NCI-H2029 treated with DMSO at 0.1 percent for 48 hours (cell line): ENCODE measurements at regions not wholly inside any gene's neighbourhood (a gene's known extent, or its start where the extent isn't known, plus 50 kb on each side); places are given as distances from the start of the nearest gene placed in this dataset.
"Not testable (repeated sequence)": the region's sequence is repeated elsewhere in the genome, so short reads cannot be mapped to it uniquely, and the experiment has no call there.

ENCODE experiments used
- DNase-seq: peaks from one replicate; lab custom pipeline; 2025; lab: John Stamatoyannopoulos, UW

DNA sequence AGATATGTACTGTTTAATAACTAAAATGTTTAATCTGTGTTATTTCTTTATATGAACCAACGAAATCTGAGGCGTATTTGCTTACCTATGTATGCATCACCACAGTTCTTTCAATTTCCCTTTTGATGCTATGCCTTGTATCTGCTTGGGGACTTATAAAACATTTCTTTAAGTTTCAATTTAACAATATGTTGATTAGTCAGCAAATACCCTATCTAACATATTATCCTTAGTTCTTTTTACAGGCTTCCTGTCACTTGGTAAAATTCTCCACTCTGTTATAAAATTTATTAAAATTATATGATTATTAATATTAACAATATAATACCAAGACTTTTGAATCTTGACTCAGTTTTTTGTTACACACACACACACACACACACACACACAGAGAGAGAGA lies 174.3 kb downstream of the CPS1 start:
- DNase-seq: no peak

DNA sequence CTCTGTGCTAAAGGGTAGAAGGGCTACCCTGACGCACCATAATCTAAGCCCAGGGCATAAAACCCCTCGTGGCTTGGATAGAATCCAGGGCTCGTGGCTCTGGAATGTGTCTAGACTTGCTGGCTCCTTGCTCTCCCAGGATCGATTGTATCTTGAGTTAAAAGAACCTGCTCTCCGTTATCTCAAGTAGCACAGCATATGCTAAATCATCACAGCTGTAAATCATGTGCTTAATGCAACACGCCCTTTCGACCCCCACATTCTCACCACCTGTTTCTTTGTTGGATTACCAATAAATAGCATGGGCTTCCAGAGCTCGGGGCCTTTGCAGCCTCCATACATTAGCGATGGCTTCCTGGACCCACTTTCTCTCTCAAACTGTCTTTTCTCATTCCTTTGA lies 190.4 kb downstream of the CPS1 start:
- not testable (repeated sequence) for DNase-seq

DNA sequence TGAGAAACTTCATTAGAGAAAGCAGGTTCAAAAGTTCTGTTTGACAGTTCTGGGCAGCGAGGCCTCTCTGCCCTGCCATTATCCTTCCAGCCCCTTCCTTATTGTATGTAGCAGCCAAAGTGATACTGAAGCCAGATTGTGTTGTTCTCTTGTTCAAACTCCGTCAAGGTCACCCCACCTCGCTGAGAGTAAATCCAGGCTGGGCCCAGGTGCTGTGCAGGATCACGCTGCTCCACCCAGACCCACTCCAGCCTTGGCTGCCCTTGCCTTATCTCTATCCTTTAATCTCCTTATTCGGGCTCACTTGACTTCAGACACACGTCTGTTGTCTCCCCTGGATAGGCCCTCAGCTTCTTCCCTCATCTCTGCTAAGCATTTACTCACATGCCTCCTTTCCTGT lies 196.1 kb downstream of the CPS1 start:
- DNase-seq: no peak

DNA sequence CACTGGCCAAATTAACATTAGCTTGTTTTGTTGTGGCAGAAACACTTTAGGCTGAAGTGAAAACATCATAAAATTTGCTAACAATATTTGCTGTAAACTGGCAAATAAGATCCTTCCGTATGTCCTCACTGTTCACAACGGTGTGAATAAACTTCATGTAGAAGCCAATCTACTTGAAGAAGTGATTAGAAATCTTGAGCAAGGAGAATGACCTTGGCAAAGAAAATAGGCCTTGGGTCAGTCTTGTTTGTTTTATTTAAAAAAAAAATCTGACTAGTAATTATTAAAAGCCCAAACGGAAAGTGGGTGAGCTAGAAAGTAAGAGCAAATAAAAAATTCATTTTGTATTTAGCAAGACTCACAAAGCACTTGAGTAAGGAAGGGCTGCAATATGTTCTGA lies 197.0 kb downstream of the CPS1 start:
- no peak for DNase-seq

DNA sequence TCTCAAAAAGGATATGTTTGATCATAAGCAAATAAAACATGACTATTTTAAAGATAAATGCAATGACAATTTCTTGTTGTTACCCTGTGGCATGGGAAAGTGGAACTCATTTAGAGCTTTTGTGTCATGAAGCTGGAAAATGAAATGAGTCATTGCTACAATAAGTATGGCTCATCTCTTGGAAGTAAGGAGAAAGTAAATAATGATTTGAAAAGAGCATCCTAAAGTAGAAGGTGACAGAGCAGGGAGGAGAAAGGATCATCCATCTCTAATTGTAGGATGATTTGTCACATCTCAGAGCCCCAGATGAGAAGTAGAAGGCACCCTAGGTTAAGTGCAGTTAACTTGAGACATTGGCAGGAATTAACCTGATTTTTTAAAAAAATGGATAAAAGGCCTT lies 200.5 kb downstream of the CPS1 start:
- no peak for DNase-seq

DNA sequence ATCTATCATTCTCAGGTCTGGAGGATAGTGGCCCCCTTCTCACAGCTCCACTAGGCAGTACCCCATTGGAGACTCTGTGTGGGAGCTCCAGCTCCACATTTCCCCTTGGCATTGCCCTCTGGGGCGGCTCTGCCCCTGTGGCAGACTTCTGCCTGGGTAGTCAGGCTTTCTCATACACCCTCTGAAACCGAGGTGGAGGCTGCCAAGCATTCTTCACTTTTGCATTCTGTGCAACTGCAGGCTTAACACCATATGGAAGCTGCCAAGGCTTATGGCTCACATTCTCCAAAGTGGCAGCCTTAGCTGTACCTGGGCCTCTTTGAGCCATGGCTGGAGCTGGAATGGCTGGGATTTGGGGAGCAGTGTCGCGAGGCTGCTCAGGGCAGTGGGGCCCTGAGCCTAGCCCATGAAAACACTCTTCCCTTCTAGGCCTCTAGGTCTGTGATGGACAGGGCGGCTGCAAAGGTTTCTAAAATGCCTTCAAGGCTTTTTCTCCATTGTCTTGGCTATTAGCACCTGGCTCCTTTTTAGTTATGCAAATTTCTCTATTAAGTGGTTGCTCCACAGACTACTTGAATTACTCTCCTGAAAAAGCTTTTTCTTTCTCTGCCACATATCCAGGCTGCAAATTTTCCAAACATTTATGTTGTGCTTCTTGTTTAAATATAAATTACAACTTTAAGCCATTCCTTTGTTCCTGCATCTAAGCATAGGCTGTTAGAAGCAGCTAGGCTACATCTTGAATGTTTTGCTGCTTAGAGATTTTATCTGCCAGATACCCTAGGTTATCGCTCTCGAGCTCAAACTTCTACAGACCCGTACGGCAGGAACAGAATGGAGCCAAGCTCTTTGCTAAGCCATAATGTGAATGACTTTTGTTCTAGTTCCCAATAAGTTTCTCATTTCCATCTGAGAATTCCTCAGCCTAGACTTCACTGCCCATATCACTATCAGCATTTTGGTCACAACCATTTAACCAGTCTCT lies 206.5 kb downstream of the CPS1 start:
- no peak for DNase-seq

DNA sequence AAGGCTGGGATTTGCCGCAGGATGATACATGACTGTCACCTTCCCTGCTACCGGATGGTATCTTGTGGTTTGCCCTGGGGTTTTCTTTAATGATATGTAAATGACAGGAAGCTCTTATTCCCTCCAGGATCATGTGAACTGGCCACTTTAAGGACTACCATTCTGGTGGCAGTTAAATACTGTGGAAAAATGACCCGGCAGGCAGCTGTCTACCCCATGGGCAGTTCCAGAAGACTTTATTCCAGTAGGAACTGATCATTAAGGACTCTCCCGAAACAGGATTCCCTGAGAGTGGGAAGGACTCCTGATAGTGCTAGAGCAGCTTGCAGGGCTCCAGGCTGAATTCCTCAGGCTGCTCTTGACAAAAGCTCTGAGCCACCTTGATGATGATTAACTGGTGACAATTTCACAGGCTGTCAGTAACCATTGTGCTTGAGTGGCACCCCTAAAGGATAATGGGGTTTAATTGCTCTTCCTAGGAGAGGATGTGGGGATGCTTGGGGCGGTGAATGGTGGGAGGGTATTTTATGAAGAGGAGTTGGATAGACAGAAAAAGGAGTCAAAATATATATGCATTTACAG lies 212.0 kb downstream of the CPS1 start:
- no peak for DNase-seq

DNA sequence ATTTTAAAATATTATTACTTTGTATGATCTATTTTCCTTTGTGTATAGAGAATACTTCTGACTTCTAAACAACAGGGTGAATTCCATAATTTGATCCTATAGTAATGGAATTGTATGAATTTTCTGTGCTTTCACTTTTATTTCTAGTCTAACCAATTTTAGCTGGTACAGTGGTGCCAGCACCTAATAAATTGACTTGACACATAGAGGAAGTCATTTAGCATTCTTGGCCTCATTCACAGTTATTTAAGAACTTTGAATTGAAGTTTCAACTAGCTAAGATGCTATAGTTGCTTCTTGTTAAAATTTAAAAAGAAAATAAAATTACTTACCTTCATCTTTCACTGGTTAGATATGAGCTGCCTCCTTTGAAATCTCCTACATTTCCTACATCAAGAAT lies 220.4 kb downstream of the CPS1 start:
- no peak for DNase-seq

DNA sequence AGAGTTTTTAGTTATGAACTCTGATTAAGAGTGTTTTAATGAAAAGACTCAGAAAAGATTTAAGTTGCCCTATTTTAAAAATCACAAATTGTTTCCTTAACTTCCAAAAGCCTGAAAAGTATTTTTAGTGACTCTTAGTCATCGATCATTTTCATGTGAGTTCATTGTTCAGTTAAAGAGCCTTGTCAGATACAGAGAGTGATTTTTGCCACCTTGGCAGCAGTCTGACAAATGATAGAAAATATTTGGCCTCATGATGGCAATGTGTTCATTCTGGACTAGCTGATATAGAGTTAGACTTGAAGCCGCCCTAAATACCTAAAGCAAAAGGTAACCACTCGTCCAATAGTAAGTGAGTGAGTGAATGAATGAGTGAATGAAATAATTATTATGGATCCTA lies 225.8 kb downstream of the CPS1 start:
- no peak for DNase-seq

DNA sequence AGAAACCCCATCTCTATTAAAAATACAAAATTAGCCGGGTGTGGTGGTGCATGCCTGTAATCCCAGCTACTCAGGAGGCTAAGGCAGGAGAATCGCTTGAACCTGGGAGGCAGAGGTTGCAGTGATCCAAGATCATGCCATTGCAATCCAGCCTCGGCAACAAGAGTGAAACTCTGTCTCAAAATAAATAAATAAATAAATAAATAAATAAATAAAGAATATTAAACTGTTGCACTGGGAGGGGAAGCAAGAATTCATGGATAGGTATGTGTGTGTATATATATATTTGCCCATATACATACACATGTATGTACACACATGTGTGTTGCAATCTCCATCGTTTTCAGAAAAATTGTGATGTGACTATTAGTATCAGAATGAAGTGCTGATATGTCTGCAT lies 231.4 kb downstream of the CPS1 start:
- DNase-seq: not testable (repeated sequence)

DNA sequence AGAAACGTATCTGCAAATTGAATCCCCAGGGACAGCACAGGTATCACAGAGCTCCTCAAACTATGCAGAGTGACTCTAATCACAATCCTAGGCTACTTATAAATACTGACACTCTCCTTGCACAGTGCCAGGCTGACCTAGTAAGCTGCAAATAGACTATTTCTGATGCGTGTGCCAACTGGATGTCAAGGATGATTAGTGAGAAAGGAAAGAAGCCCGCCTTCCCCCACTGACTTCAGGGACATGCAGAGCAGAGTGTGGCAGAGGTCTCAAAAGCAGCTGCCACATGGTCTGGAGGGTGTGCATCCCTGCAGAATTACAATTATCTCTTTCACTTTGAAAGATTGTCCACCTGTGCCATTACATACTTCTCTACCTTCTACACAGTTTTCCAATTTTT lies 235.6 kb downstream of the CPS1 start:
- no peak for DNase-seq

DNA sequence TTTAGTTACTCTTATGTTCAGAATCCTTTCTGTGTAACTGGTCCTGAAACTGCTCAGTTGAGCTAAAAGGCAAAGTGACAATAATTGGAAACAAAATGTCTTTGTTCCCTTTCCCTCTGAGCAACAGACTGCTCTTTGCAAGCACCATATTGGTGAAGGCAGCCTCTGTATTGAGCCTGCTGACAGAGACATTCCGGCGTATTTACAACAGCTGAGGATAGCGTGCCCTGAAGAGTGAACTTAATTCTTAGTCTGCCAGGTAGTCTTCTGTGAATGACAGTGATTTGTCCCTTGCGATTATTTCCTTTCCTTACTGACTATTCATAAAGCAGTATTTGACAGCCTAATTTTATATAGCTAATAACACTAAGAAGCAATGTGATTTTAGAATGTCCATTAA lies 239.1 kb downstream of the CPS1 start:
- DNase-seq: no peak

DNA sequence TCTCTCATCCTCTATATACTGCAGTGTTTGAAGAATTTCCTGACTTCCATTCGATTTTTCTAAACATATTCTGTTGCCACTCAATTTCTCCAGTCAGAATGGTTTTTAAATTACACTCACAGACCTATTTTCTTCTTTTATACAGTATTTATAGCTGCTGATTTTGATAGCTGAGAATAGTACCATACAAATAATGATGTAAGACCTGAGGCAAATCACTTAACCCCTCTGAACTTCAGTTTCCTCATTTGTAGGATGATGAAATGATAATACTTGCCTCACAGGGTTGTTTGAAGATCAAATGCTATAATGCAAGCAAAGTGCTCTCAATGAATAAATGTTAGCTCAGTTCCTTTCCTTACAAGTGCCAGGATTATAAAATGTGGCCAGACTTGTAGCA lies 241.8 kb downstream of the CPS1 start:
- DNase-seq: no peak

DNA sequence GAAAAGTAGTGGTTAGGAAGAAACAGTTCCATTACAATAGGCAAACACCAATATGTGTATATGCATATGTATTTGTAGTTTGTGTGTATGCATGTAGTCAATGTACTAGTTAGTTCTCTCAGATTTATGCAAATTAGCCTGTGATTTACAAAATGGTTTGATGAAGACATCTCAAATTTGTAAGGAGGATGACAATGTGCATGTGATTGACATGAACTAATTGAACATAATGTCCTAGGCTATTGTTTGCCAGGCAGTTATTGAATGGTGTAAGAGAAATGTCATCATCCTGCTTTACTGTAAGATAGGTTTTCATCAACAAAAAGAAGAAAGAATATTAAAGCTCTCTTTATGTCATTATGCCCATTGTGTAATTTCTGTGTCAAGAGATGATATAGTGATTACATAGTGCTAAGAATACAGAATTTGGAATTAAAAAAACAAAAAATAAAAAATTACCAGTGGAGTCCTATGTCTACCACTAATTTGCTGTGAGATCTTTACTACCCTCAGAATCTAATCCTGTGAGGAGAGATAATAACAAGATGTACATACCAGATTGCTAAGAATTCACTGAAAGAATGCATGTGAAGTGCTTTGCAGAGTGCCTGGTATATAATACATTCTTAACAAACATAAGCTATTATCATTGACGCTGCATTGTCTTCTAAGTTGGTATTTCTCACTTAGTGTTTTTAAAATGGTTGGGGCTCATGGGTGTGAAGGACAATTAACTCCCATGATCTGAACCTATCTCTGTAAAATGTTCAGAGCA lies 258.0 kb downstream of the CPS1 start:
- DNase-seq: no peak

DNA sequence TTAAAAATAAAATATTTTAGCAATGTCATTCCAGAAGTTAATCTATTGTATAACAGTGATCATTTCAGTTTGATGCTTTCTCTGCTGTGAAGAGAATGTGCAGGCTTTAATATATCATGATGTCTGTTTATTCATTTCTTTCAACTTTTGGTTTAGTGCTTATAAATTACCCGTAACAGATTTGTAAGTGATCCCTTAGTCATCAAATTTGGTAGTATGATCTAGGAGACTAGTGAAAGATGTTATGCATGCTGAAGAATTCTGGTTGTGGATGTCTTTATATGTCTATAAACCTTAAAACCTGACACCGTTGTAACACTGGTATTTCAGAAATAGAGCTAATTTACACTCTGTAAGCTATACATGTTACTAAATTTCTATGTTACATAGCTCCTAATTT lies 260.4 kb downstream of the CPS1 start:
- no peak for DNase-seq

DNA sequence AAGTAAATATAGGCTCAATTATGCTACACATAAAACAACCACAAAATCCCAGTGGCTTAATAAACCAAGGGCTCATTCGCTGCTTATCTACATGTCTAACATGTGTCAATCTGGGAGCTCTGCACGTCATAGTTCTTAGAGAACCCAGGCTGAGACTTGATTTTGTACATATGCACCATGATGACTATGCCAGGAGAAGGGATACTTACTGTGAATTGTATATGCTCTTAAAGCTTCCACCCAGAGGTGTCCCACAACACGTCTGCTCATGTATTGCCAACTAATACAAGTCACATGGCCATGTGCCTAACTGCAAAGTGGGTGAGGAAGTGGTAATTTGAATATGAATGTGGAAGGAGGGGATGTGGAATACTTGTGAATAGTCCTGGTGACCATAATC lies 262.1 kb downstream of the CPS1 start:
- no peak for DNase-seq

DNA sequence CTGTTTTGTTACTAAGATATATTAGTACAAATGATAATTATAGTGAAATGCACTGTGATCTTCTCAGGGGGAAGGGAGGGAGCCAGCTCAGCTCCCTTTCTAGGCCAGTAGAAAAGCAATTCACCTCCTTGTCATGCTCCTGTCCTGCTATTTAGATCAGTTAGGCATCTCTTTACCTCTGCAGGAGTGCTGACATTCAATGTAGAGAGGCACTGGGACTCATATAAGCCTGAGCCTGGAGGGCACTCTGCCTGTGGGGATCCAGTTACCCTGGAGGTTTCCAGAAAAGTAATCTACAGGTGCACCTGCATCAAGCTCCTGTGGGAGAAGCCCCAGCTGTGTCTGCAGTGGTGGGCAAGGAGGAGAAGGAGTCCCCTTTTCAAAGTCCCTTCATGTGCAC lies 277.0 kb downstream of the CPS1 start:
- DNase-seq: no peak

DNA sequence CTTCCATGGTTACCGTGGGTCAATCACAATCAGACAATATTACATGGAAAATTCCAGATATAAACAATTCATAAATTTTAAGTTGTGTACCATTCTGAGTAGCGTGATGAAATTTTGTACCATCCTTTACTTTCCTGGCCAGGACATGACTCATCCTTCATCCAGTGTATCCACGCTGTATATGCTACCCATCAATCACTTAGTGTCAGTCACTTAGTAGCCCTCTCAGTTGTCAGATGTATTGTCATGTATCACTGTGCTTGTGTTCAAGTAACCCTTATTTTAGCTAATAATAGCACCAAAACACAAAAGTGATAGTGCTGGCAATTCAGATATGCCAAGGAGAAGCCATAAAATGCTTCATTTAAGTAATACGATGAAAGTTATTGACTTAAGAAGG lies 282.6 kb downstream of the CPS1 start:
- DNase-seq: no peak

DNA sequence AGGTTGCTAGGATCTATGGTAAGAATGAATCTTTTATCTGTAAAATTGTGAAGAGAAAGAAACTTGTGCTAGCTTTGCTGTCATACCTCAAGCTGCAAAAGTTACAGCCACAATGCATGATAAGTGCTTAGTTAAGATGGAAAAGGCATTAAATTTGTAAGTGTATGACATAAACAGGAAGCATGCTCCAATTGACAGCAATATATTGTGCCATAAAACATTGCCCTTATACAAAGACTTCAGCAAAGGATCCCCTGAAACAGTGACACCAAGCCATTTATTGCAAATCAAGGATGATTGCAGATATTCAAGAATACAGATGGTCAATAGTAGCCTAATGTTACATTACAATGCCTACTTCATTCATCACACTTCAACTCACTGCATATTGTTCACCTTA lies 283.1 kb downstream of the CPS1 start:
- DNase-seq: no peak

DNA sequence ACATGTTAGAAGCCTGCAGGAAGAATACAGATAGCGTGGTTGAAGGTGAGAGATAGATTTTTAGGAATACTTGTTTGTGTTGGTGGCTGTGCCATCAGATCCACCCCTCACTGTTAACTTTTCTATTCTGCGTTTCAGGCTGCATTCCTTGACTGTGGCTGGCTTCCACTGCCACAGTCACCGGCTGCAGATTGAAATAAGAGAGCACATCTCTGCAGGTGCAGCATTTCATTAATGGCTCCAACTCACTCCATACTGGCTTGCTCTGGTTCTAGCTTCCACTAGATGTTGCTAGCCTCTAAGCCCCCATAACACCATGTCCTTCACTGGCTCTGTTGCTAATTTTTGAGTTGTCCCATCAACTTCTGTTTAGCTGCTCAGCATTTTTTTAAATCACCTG lies 286.5 kb downstream of the CPS1 start:
- no peak for DNase-seq

DNA sequence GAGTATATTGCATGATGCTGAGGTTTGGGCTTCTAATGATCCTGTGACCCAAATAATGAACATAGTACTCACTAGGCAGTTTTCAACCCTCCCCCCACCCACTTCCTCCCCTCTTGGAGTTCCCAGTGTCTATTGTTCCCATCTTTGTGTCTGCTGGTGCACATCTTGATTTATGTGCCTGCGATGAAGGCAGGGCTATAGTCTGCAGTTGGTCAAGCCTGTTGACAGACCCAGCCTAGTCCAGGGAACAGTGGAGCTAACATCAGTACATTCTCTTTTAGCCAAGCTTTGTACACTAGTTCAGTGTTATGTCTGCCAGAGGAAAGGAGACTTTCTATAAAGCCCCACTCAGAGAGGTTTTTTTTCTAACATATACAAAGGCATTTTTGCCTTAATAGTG lies 287.6 kb downstream of the CPS1 start:
- no peak for DNase-seq

DNA sequence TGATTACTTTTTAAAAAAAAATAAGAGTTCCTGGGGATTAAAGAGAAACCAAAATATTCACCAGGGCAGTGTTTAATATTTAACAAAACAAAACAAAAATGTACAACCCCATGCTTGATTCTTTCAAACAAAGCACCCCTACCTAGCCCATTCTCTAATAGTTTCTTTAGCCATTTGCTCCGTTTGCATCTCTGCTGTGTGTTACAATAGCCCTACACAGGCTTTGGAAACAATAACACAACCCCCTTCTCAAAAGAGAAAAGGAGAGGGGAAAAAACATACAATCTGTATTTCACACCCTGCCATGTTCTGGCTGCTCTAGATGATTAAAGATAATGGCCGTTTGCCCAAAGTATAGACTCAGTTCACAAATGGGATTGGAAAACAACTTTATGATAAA lies 302.9 kb downstream of the CPS1 start:
- no peak for DNase-seq

DNA sequence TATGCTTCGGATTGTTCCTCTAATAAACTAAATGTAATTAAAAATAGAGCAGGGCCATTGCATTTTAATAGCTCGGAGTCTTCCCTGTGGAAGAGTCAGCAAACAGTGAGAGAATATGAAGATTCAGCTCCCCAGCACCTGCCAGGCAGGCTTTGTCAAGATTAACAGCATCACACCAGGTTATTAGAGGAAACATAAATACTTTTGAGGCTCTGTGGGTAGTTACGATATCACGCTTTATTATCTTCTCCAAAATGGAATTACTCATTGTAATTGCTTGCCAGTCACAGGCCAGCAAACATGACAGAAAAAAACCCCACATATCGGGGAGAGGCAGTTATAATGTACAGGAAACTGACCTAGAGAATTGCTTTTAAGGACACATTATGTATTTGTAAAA lies 303.9 kb downstream of the CPS1 start:
- DNase-seq: no peak
